Liver (tissue), 7 donors: ENCODE measurements at regions not wholly inside any gene's neighbourhood (a gene's known extent, or its start where the extent isn't known, plus 50 kb on each side); places are given as distances from the start of the nearest gene placed in this dataset.

Source experiments
- DNase-seq: peaks from one replicate; pipeline ENCODE4 v3.0.0-alpha.2; 2017; ENCODE audit warnings: low spot score
- H3K27ac ChIP-seq, 2 donors: one replicate each; pipeline ENCODE4 v1.7.0; 2013; ENCODE audit warnings: inconsistent platforms in 2 of 2, low read length in 2 of 2, control low read depth in 1 of 2, low read depth in 1 of 2, mild to moderate bottlenecking in 1 of 2
- H3K27me3 ChIP-seq, 4 donors: one replicate each; pipeline versions ENCODE4 v1.6.1 to v1.7.0; 2013; ENCODE audit warnings: low read length in 3 of 4, inconsistent platforms in 1 of 4, mild to moderate bottlenecking in 1 of 4, moderate library complexity in 1 of 4; ENCODE audit not compliant: control insufficient read depth in 4 of 4, insufficient read depth in 4 of 4
- H3K36me3 ChIP-seq, 4 donors: one replicate each; pipeline versions ENCODE4 v1.6.1 to v1.7.0; 2013; ENCODE audit warnings: low read length in 3 of 4, mild to moderate bottlenecking in 3 of 4, low read depth in 1 of 4, moderate library complexity in 1 of 4; ENCODE audit not compliant: control insufficient read depth in 4 of 4, insufficient read depth in 3 of 4
- H3K4me1 ChIP-seq, 4 donors: one replicate each; pipeline versions ENCODE4 v1.6.1 to v1.7.0; 2013; ENCODE audit warnings: low read length in 3 of 4, mild to moderate bottlenecking in 3 of 4, moderate library complexity in 1 of 4; ENCODE audit not compliant: control insufficient read depth in 4 of 4, insufficient read depth in 4 of 4
- H3K4me3 ChIP-seq, 3 donors: one replicate each; pipeline versions ENCODE4 v1.6.1 to v1.7.0; 2013; ENCODE audit warnings: low read length in 3 of 3, control low read depth in 1 of 3, low read depth in 1 of 3, mild to moderate bottlenecking in 1 of 3
- H3K9ac ChIP-seq, 2 donors: one replicate each; pipeline ENCODE4 v1.7.0; 2013; ENCODE audit warnings: low read length in 2 of 2, mild to moderate bottlenecking in 2 of 2, moderate library complexity in 2 of 2, control low read depth in 1 of 2, low read depth in 1 of 2
- H3K9me3 ChIP-seq, 4 donors: one replicate each; pipeline versions ENCODE4 v1.6.1 to v1.7.0; 2013; ENCODE audit warnings: low read length in 3 of 4; ENCODE audit not compliant: control insufficient read depth in 4 of 4
- ATF3 ChIP-seq: IDR thresholded peaks from 2 replicates; pipeline ENCODE4 v1.6.1; 2016; ENCODE audit warnings: antibody characterized with exemption
- CTCF ChIP-seq: fragments of 150-350 bp; IDR thresholded peaks from 2 replicates; pipeline ENCODE4 v1.5.1; 2017; ENCODE audit warnings: improper control_type of control experiment, low read depth, low read length; ENCODE audit not compliant: missing input control
- EGR1 ChIP-seq, 2 donors: IDR thresholded peaks; 2 replicates each; pipeline ENCODE4 v1.6.1; 2016 to 2018; ENCODE audit warnings: antibody characterized with exemption in 2 of 2, low read depth in 2 of 2
- FOXA1 ChIP-seq: IDR thresholded peaks from 2 replicates; pipeline ENCODE4 v1.6.1; 2016; ENCODE audit warnings: antibody characterized with exemption
- FOXA2 ChIP-seq: IDR thresholded peaks from 2 replicates; pipeline ENCODE4 v1.6.1; 2016; ENCODE audit warnings: antibody characterized with exemption
- GABPA ChIP-seq, 2 donors: IDR thresholded peaks in 1 of 2; conservative IDR thresholded peaks in 1 of 2; 2 replicates each; pipeline ENCODE4 v1.6.1; 2016; ENCODE audit warnings: antibody characterized with exemption in 2 of 2, mild to moderate bottlenecking in 1 of 2, moderate library complexity in 1 of 2
- HNF4A ChIP-seq, 2 donors: conservative IDR thresholded peaks; 2 replicates each; pipeline ENCODE4 v1.6.1; 2016; ENCODE audit warnings: antibody characterized with exemption in 2 of 2, mild to moderate bottlenecking in 2 of 2
- HNF4G ChIP-seq: IDR thresholded peaks from 2 replicates; pipeline ENCODE4 v1.6.1; 2016; ENCODE audit warnings: antibody characterized with exemption
- JUND ChIP-seq, 2 donors: IDR thresholded peaks; 2 replicates each; pipeline ENCODE4 v1.6.1; 2016; ENCODE audit warnings: antibody characterized with exemption in 2 of 2
- MAX ChIP-seq: IDR thresholded peaks from 2 replicates; pipeline ENCODE4 v1.6.1; 2016; ENCODE audit warnings: antibody characterized with exemption
- NR2F2 ChIP-seq: IDR thresholded peaks from 2 replicates; pipeline ENCODE4 v1.6.1; 2016; ENCODE audit warnings: antibody characterized with exemption
- RAD21 ChIP-seq, 2 donors: IDR thresholded peaks; 2 replicates each; pipeline ENCODE4 v1.6.1; 2016; ENCODE audit warnings: antibody characterized with exemption in 2 of 2, mild to moderate bottlenecking in 2 of 2
- REST ChIP-seq: IDR thresholded peaks from 2 replicates; pipeline ENCODE4 v1.6.1; 2016; ENCODE audit warnings: antibody characterized with exemption, mild to moderate bottlenecking
- RXRA ChIP-seq, 2 donors: IDR thresholded peaks; 2 replicates each; pipeline ENCODE4 v1.6.1; 2017 to 2018; ENCODE audit warnings: antibody characterized with exemption in 2 of 2, mild to moderate bottlenecking in 1 of 2
- SP1 ChIP-seq: IDR thresholded peaks from 2 replicates; pipeline ENCODE4 v1.6.1; 2018; ENCODE audit warnings: antibody characterized with exemption, mild to moderate bottlenecking
- TAF1 ChIP-seq: conservative IDR thresholded peaks from 2 replicates; pipeline ENCODE4 v1.6.1; 2016; ENCODE audit warnings: antibody characterized with exemption, mild to moderate bottlenecking
- YY1 ChIP-seq: IDR thresholded peaks from 2 replicates; pipeline ENCODE4 v1.6.1; 2016; ENCODE audit warnings: antibody characterized with exemption, mild to moderate bottlenecking
- ZBTB33 ChIP-seq: IDR thresholded peaks from 2 replicates; pipeline ENCODE4 v1.6.1; 2016; ENCODE audit warnings: antibody characterized with exemption
- donor health status: healthy.
- donor health status: healthy.
- donor health status: healthy.
- donor health status: healthy.

- TF ChIP-seq ATF3, result no peak
- TF ChIP-seq HNF4A (conservative IDR thresholded peaks at IDR 0.05), result no peak
- TF ChIP-seq MAX, result no peak
- no peak for TF ChIP-seq CTCF
- TF ChIP-seq NR2F2, result no peak
Measured at GRCh38 chr14:65941091-65941490, 528.6 kb downstream of the FUT8 start (continued).

- Histone ChIP-seq H3K4me3 (no peak overlapping the region), H3K27ac (no peak overlapping the region), H3K27me3 (peaks cover 0 to 4% (median 0%) of the 10 kb centered on the region in 4 donors), H3K9me3 (no peaks in the 10 kb centered on the region), H3K36me3 (no peaks in the 10 kb centered on the region), H3K9ac (no peak overlapping the region), H3K4me1 (no peaks in the 10 kb centered on the region)
- TF ChIP-seq HNF4A (conservative IDR thresholded peaks at IDR 0.05) (no peak), NR2F2 (no peak), REST (no peak), ATF3 (no peak), FOXA2 (no peak), RAD21 (IDR thresholded peaks at IDR 0.05) (no peak), GABPA (IDR thresholded peaks at IDR 0.05 in 1 of 2, conservative IDR thresholded peaks at IDR 0.05 in 1 of 2) (no peak), SP1 (no peak), HNF4G (no peak), FOXA1 (no peak), YY1 (no peak), JUND (IDR thresholded peaks at IDR 0.05) (no peak), TAF1 (no peak), ZBTB33 (no peak), MAX (no peak), CTCF (no peak), EGR1 (IDR thresholded peaks at IDR 0.05; ENCODE audit: low read depth in 2 of 2) (no peak), RXRA (IDR thresholded peaks at IDR 0.05) (no peak)
- no peak for DNase-seq
Measured at GRCh38 chr14:65943150-65943549, 530.6 kb downstream of the FUT8 start.
